HepG2 (cell line): ENCODE measurements at regions not wholly inside any gene's neighbourhood (a gene's known extent, or its start where the extent isn't known, plus 50 kb on each side); places are given as distances from the start of the nearest gene placed in this dataset.
"Not testable (repeated sequence)": the region's sequence is repeated elsewhere in the genome, so short reads cannot be mapped to it uniquely, and the experiment has no call there.

Experiments
- CC2D1A ChIP-seq: sonication (generic); formaldehyde crosslinking; IDR thresholded peaks from 2 replicates; pipeline ENCODE4 v1.8.1; 2023; ENCODE audit warnings: mild to moderate bottlenecking, missing genetic modification reagents
- ELF1 ChIP-seq: sonication (generic); formaldehyde crosslinking; IDR thresholded peaks from 2 replicates; pipeline ENCODE4 v1.4.0; 2020; ENCODE audit warnings: missing genetic modification reagents
- HOXA5 ChIP-seq: sonication (generic); formaldehyde crosslinking; IDR thresholded peaks from 2 replicates; pipeline ENCODE4 v1.4.0; 2020; ENCODE audit warnings: missing genetic modification reagents
- NFYB ChIP-seq: sonication (generic); formaldehyde crosslinking; IDR thresholded peaks from 2 replicates; pipeline ENCODE4 v1.4.0; 2020; ENCODE audit warnings: missing genetic modification reagents
- POLR2AphosphoS5 ChIP-seq: IDR thresholded peaks from 2 replicates; pipeline ENCODE4 v1.6.1; 2012; ENCODE audit warnings: low read depth, low read length
- POLR2G ChIP-seq: fragments of 200-400 bp; formaldehyde crosslinking; IDR thresholded peaks from 2 replicates; pipeline ENCODE4 v1.6.1; 2018; ENCODE audit warnings: mild to moderate bottlenecking, low read depth, low read length, moderate library complexity
- ZBTB40 ChIP-seq, 2 experiments: fragments of 450-650 bp in 1 of 2; sonication (generic) in 1 of 2; formaldehyde crosslinking in 1 of 2; IDR thresholded peaks; 2 replicates each; pipeline versions ENCODE4 v1.6.1 to v1.8.0; 2016 to 2022; ENCODE audit warnings: antibody characterized with exemption in 1 of 2, mild to moderate bottlenecking in 1 of 2, missing genetic modification reagents in 1 of 2
- ZBTB42 ChIP-seq: sonication (generic); formaldehyde crosslinking; IDR thresholded peaks from 2 replicates; pipeline ENCODE4 v1.5.0; 2020; ENCODE audit warnings: mild to moderate bottlenecking, missing genetic modification reagents
- ZC3H4 ChIP-seq: sonication (generic); formaldehyde crosslinking; IDR thresholded peaks from 2 replicates; pipeline ENCODE4 v1.4.0; 2020; ENCODE audit warnings: missing genetic modification reagents, borderline replicate concordance
- ZFX ChIP-seq: sonication (generic); formaldehyde crosslinking; IDR thresholded peaks from 2 replicates; pipeline ENCODE4 v1.4.0; 2020; ENCODE audit warnings: mild to moderate bottlenecking, low read depth, missing genetic modification reagents, moderate library complexity
- ZNF136 ChIP-seq: sonication (generic); formaldehyde crosslinking; IDR thresholded peaks from 2 replicates; pipeline ENCODE4 v1.8.1; 2022; ENCODE audit warnings: low read depth, mild to moderate bottlenecking, moderate library complexity, missing genetic modification reagents
- TF ChIP-seq, protein P1 (sequence below): sonication (generic); formaldehyde crosslinking; IDR thresholded peaks from 2 replicates; pipeline ENCODE4 v1.5.0; 2020; ENCODE audit warnings: mild to moderate bottlenecking, missing genetic modification reagents, moderate library complexity
- TF ChIP-seq, protein P2 (sequence below): sonication (generic); formaldehyde crosslinking; IDR thresholded peaks from 2 replicates; pipeline ENCODE4 v1.4.0; 2020; ENCODE audit warnings: low read depth, missing genetic modification reagents

- not testable (repeated sequence) for TF ChIP-seq HOXA5 (CRISPR knock-in tag); ZBTB40 (IDR thresholded peaks at IDR 0.05); ZBTB40 (CRISPR knock-in tag; IDR thresholded peaks at IDR 0.05); ZBTB42 (CRISPR knock-in tag); CC2D1A (CRISPR knock-in tag); ZFX (CRISPR knock-in tag); ELF1 (CRISPR knock-in tag); ZNF136 (CRISPR knock-in tag); ZC3H4; POLR2G; POLR2AphosphoS5; NFYB (CRISPR knock-in tag)
- TF ChIP-seq, protein P1, sequence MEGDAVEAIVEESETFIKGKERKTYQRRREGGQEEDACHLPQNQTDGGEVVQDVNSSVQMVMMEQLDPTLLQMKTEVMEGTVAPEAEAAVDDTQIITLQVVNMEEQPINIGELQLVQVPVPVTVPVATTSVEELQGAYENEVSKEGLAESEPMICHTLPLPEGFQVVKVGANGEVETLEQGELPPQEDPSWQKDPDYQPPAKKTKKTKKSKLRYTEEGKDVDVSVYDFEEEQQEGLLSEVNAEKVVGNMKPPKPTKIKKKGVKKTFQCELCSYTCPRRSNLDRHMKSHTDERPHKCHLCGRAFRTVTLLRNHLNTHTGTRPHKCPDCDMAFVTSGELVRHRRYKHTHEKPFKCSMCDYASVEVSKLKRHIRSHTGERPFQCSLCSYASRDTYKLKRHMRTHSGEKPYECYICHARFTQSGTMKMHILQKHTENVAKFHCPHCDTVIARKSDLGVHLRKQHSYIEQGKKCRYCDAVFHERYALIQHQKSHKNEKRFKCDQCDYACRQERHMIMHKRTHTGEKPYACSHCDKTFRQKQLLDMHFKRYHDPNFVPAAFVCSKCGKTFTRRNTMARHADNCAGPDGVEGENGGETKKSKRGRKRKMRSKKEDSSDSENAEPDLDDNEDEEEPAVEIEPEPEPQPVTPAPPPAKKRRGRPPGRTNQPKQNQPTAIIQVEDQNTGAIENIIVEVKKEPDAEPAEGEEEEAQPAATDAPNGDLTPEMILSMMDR (CRISPR knock-in tag) = not testable (repeated sequence)
- TF ChIP-seq, protein P2, sequence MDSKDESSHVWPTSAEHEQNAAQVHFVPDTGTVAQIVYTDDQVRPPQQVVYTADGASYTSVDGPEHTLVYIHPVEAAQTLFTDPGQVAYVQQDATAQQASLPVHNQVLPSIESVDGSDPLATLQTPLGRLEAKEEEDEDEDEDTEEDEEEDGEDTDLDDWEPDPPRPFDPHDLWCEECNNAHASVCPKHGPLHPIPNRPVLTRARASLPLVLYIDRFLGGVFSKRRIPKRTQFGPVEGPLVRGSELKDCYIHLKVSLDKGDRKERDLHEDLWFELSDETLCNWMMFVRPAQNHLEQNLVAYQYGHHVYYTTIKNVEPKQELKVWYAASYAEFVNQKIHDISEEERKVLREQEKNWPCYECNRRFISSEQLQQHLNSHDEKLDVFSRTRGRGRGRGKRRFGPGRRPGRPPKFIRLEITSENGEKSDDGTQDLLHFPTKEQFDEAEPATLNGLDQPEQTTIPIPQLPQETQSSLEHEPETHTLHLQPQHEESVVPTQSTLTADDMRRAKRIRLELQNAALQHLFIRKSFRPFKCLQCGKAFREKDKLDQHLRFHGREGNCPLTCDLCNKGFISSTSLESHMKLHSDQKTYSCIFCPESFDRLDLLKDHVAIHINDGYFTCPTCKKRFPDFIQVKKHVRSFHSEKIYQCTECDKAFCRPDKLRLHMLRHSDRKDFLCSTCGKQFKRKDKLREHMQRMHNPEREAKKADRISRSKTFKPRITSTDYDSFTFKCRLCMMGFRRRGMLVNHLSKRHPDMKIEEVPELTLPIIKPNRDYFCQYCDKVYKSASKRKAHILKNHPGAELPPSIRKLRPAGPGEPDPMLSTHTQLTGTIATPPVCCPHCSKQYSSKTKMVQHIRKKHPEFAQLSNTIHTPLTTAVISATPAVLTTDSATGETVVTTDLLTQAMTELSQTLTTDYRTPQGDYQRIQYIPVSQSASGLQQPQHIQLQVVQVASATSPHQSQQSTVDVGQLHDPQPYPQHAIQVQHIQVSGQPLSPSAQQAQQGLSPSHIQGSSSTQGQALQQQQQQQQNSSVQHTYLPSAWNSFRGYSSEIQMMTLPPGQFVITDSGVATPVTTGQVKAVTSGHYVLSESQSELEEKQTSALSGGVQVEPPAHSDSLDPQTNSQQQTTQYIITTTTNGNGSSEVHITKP (CRISPR knock-in tag) = not testable (repeated sequence)
Observed at GRCh38 chr20:30813412-30814311, 443.8 kb upstream of the DEFB115 start.
